DND-41 (cell line): ENCODE measurements at regions not wholly inside any gene's neighbourhood (a gene's known extent, or its start where the extent isn't known, plus 50 kb on each side); places are given as distances from the start of the nearest gene placed in this dataset.
A peak's percentile ranks its signal among the peaks of the same experiment; 100 is the strongest.

ENCODE experiments used
- ATAC-seq: fragments of 200-7000 bp; cut with Tn5 transposase; 3 replicates; pipeline ENCODE4 v1.9.1; 2021; ENCODE audit warnings: low read depth; ENCODE audit not compliant: insufficient read depth
- DNase-seq: peaks from one replicate; pipeline ENCODE4 v3.0.0-alpha.2; 2020
- H2AFZ ChIP-seq: 2 replicates; pipeline ENCODE4 v1.6.0; 2012; ENCODE audit warnings: low read depth, low read length
- H3K27ac ChIP-seq: 2 replicates; pipeline ENCODE4 v1.5.1; 2012; ENCODE audit warnings: low read length, inconsistent platforms
- H3K27me3 ChIP-seq: fragments of 200-600 bp; sonication (generic); 2 replicates; pipeline ENCODE4 v1.6.0; 2012; ENCODE audit warnings: low read length, mild to moderate bottlenecking, inconsistent platforms; ENCODE audit not compliant: insufficient read depth, poor library complexity
- H3K36me3 ChIP-seq: 2 replicates; pipeline ENCODE4 v1.5.1; 2012; ENCODE audit warnings: low read length, inconsistent platforms; ENCODE audit not compliant: insufficient read depth
- H3K4me1 ChIP-seq: 2 replicates; pipeline ENCODE4 v1.5.1; 2012; ENCODE audit warnings: mild to moderate bottlenecking, low read length; ENCODE audit not compliant: insufficient read depth
- H3K4me2 ChIP-seq: 2 replicates; pipeline ENCODE4 v1.6.0; 2012; ENCODE audit warnings: mild to moderate bottlenecking, moderate library complexity, low read length, inconsistent platforms; ENCODE audit not compliant: insufficient read depth
- H3K4me3 ChIP-seq, 2 experiments: fragments of 200-600 bp in 1 of 2; shearing (Covaris generic) in 1 of 2; 2 replicates each; pipeline ENCODE4 v1.5.1; 2012 to 2016; ENCODE audit warnings: inconsistent platforms in 2 of 2, low read length in 2 of 2, mild to moderate bottlenecking in 2 of 2, low read depth in 1 of 2, moderate library complexity in 1 of 2
- H3K79me2 ChIP-seq: 2 replicates; pipeline ENCODE4 v1.6.0; 2012; ENCODE audit warnings: low read length, inconsistent platforms; ENCODE audit not compliant: insufficient read depth
- H3K9ac ChIP-seq: 2 replicates; pipeline ENCODE4 v1.6.0; 2012; ENCODE audit warnings: low read depth, mild to moderate bottlenecking, inconsistent platforms, low read length, moderate library complexity
- H3K9me3 ChIP-seq: 2 replicates; pipeline ENCODE4 v1.5.1; 2012; ENCODE audit warnings: low read length, moderate library complexity, mild to moderate bottlenecking, inconsistent platforms; ENCODE audit not compliant: insufficient read depth, severe bottlenecking
- H4K20me1 ChIP-seq: 2 replicates; pipeline ENCODE4 v1.6.0; 2012; ENCODE audit warnings: low read length; ENCODE audit not compliant: insufficient read depth
- EZH2 ChIP-seq: IDR thresholded peaks from 3 replicates; pipeline ENCODE4 v1.6.1; 2012; ENCODE audit warnings: borderline replicate concordance, low read depth, mild to moderate bottlenecking, moderate library complexity, low read length, inconsistent platforms; ENCODE audit not compliant: severe bottlenecking
- TF ChIP-seq, protein P1 (sequence below): IDR thresholded peaks from 2 replicates; pipeline ENCODE4 v1.5.1; 2012; ENCODE audit warnings: borderline replicate concordance, low read length, moderate library complexity, mild to moderate bottlenecking; ENCODE audit not compliant: poor library complexity, severe bottlenecking; ENCODE audit errors: extremely low read depth

DNA sequence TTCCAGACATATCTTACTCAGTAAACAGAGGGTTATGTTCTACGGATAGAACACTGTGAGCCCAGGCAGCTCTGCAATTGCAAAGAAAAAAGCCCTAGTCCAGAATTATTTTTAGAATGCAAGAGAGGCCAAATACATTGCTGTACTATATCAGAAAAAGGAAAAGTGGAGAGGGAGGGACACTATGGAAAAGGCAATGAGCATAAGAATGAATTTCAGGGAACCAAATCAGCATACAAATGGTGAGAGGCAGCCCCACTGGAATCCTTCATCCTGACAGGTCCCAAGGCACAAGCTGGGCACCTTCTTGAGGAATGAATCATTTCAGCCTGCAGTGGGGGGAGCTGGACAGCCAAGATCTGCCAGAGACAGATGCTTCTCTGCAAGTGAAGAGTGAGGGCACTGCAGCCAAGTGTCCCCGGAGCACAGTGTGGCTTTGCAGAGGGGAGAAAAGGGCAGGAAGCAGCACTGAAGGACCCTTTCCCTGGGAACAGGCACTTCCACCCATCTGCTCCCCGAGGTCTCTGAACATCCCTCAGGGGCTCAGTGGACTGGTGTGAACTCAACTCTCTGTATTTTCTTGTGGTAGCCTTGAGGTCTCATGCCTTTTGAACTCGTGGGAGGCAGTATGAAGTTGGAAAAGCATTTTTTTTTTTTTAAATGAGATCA lies 115.6 kb downstream of the XCL2 start:
- no peaks in the 10 kb centered on the region for H3K79me2 ChIP-seq
- H3K4me3 ChIP-seq, result no peak overlapping the region
- no peaks in the 10 kb centered on the region for H4K20me1 ChIP-seq
- no peak overlapping the region for H3K4me2 ChIP-seq
- no peak overlapping the region for H2AFZ ChIP-seq
- DNase-seq (peak; percentile 24), ATAC-seq (peak; percentile 66)
- H3K36me3 ChIP-seq, result no peaks in the 10 kb centered on the region
- no peak overlapping the region for H3K27ac ChIP-seq
- no peaks in the 10 kb centered on the region for H3K27me3 ChIP-seq
- H3K9ac ChIP-seq, result no peak overlapping the region
- H3K9me3 ChIP-seq, result no peaks in the 10 kb centered on the region
- H3K4me1 ChIP-seq, result no peaks in the 10 kb centered on the region
- no peak for TF ChIP-seq EZH2
- TF ChIP-seq, protein P1, sequence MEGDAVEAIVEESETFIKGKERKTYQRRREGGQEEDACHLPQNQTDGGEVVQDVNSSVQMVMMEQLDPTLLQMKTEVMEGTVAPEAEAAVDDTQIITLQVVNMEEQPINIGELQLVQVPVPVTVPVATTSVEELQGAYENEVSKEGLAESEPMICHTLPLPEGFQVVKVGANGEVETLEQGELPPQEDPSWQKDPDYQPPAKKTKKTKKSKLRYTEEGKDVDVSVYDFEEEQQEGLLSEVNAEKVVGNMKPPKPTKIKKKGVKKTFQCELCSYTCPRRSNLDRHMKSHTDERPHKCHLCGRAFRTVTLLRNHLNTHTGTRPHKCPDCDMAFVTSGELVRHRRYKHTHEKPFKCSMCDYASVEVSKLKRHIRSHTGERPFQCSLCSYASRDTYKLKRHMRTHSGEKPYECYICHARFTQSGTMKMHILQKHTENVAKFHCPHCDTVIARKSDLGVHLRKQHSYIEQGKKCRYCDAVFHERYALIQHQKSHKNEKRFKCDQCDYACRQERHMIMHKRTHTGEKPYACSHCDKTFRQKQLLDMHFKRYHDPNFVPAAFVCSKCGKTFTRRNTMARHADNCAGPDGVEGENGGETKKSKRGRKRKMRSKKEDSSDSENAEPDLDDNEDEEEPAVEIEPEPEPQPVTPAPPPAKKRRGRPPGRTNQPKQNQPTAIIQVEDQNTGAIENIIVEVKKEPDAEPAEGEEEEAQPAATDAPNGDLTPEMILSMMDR, result no peak

DNA sequence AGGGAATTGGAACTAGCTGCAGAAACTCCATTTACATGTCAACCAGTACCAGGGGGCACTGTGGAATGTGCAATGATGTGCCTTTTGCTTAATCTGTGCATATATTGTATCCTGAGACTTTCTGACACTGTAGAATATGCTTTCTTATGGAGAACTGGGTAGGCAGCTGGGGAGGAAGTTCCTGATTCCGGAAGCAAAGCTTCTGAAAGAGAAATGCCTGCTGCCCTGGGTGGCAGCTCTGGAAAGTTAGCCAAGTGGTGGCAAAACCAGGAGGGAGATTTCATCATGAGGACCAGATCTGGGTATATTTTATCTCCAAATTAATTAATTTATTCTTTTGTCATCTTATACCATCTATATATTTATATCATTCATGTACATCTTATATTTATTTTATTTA lies 116.7 kb downstream of the XCL2 start:
- Histone ChIP-seq H3K9ac (no peak overlapping the region), H3K79me2 (no peaks in the 10 kb centered on the region), H3K4me3 (no peak overlapping the region), H3K27me3 (no peaks in the 10 kb centered on the region), H3K27ac (no peak overlapping the region), H4K20me1 (no peaks in the 10 kb centered on the region), H3K36me3 (no peaks in the 10 kb centered on the region), H3K4me2 (no peak overlapping the region), H3K9me3 (no peaks in the 10 kb centered on the region), H2AFZ (no peak overlapping the region), H3K4me1 (no peaks in the 10 kb centered on the region)
- no peak for ATAC-seq
- TF ChIP-seq, protein P1, result no peak
- no peak for TF ChIP-seq EZH2
- no peak for DNase-seq

DNA sequence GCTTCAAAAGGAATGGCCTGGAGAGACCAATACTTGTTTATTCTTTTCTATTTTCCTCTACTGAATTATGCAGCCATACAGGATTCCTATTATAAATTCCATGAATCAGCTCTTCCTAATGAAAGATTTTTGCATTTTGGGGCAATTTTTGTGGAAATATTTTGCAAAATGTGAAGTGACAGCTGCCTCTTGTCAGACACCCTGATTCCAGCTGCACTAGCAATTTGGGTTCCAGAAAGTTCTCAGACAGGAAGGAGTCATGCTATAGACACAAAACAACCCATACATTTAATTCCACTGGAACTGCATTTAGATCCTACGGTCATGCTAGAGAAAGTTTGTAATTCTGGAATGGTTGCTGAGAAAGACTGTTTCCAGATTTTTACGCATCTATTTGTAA lies 119.5 kb downstream of the XCL2 start:
- H3K4me1 ChIP-seq, result peaks cover 7% of the 10 kb centered on the region; the same call in 1 of the 2 replicates
- DNase-seq (no peak), ATAC-seq (no peak)
- H3K36me3 ChIP-seq, result no peaks in the 10 kb centered on the region
- no peak overlapping the region for H3K4me3 ChIP-seq
- no peak overlapping the region for H2AFZ ChIP-seq
- H3K9me3 ChIP-seq, result no peaks in the 10 kb centered on the region
- no peaks in the 10 kb centered on the region for H3K27me3 ChIP-seq
- H3K4me2 ChIP-seq, result no peak overlapping the region
- H3K79me2 ChIP-seq, result no peaks in the 10 kb centered on the region
- TF ChIP-seq, protein P1, result no peak
- no peak for TF ChIP-seq EZH2
- no peak overlapping the region for H3K9ac ChIP-seq
- no peaks in the 10 kb centered on the region for H4K20me1 ChIP-seq
- no peak overlapping the region for H3K27ac ChIP-seq
